HepG2 (cell line): ENCODE measurements at regions not wholly inside any gene's neighbourhood (a gene's known extent, or its start where the extent isn't known, plus 50 kb on each side); places are given as distances from the start of the nearest gene placed in this dataset.

ENCODE experiments used
- ATAC-seq: fragments of 200-7000 bp; cut with Tn5 transposase; 3 replicates; pipeline ENCODE4 v1.9.1; 2020; ENCODE audit warnings: mild to moderate bottlenecking, moderate library complexity
- BruUV-seq: library from RNA; stranded (reverse); fragments of 400-500 nt; replicated peaks from 2 replicates; lab custom pipeline; 2021; lab: Mats Ljungman, UMichigan
- CTCF ChIA-PET: fragments of 300-600 bp; formaldehyde crosslinking; extraction: SDS; loops from one replicate; lab custom pipeline; 2021; ENCODE audit warnings: low total read pairs, inconsistent platforms, low intra/inter-chr PET ratio; lab: Yijun Ruan, JAX
- POLR2A ChIA-PET: fragments of 350-600 bp; sonication (Branson Sonifier 250); formaldehyde crosslinking; loops from one replicate; lab custom pipeline; 2020; ENCODE audit warnings: antibody characterized with exemption, inconsistent platforms; lab: Yijun Ruan, JAX
- DNase-seq: peaks from one replicate; pipeline ENCODE4 v3.0.0-alpha.2; 2015; ENCODE audit warnings: low spot score
- FAIRE-seq: peaks from 3 replicates; lab custom pipeline; 2011; peaks lifted over from hg19 to GRCh38; lab: Jason Lieb, UNC
- H2AFZ ChIP-seq: one replicate; pipeline ENCODE4 v1.6.1; 2011; ENCODE audit warnings: low read length, inconsistent platforms
- H3K27ac ChIP-seq: fragments of 300-600 bp; 3 replicates; pipeline ENCODE4 v1.8.0; 2011; ENCODE audit warnings: mixed run types, mild to moderate bottlenecking, mixed read lengths, low read length, inconsistent platforms; ENCODE audit not compliant: insufficient read depth; ENCODE audit errors: extremely low read length
- H3K27me3 ChIP-seq, 2 experiments: fragments of 200-600 bp in 1 of 2; 2 replicates in 1 of 2; 3 replicates in 1 of 2; pipeline versions ENCODE4 v1.6.0 to v1.8.0; 2011; ENCODE audit warnings: low read length in 2 of 2, mild to moderate bottlenecking in 2 of 2, moderate library complexity in 2 of 2, inconsistent platforms in 1 of 2; ENCODE audit not compliant: insufficient read depth in 2 of 2, control insufficient read depth in 1 of 2
- H3K36me3 ChIP-seq, 2 experiments: fragments of 200-600 bp in 1 of 2; replicated peaks in 1 of 2; 2 replicates in 1 of 2; 3 replicates in 1 of 2; pipeline versions ENCODE4 v1.5.1 to v1.8.0; 2011; ENCODE audit warnings: low read length in 2 of 2, inconsistent platforms in 1 of 2; ENCODE audit not compliant: insufficient read depth in 2 of 2, control insufficient read depth in 1 of 2
- H3K4me1 ChIP-seq: 2 replicates; pipeline ENCODE4 v1.5.1; 2012; ENCODE audit warnings: low read length, inconsistent platforms; ENCODE audit not compliant: insufficient read depth
- H3K4me2 ChIP-seq: 2 replicates; pipeline ENCODE4 v1.6.0; 2011; ENCODE audit warnings: low read depth, low read length, inconsistent platforms
- H3K4me3 ChIP-seq, 3 experiments: fragments of 200-600 bp in 1 of 3; sonication (generic), shearing (Covaris generic) in 1 of 3; replicated peaks in 1 of 3; 2 replicates each; pipeline ENCODE4 v1.5.1; 2011 to 2016; ENCODE audit warnings: low read length in 3 of 3, inconsistent platforms in 2 of 3, low read depth in 2 of 3, mild to moderate bottlenecking in 2 of 3, control low read depth in 1 of 3, mixed read lengths in 1 of 3; ENCODE audit not compliant: insufficient read depth in 1 of 3
- H3K79me2 ChIP-seq: one replicate; pipeline ENCODE4 v1.6.1; 2011; ENCODE audit warnings: low read length, inconsistent platforms; ENCODE audit not compliant: insufficient read depth
- H3K9ac ChIP-seq: 2 replicates; pipeline ENCODE4 v1.6.0; 2011; ENCODE audit warnings: mild to moderate bottlenecking, low read depth, low read length, inconsistent platforms; ENCODE audit not compliant: insufficient read depth
- H3K9me3 ChIP-seq: 2 replicates; pipeline ENCODE4 v1.5.1; 2012; ENCODE audit warnings: mild to moderate bottlenecking, low read length
- H4K20me1 ChIP-seq: 2 replicates; pipeline ENCODE4 v1.6.0; 2011; ENCODE audit warnings: inconsistent platforms, mild to moderate bottlenecking, low read length, moderate library complexity; ENCODE audit not compliant: insufficient read depth
- ARID2 ChIP-seq: sonication (generic); formaldehyde crosslinking; IDR thresholded peaks from 2 replicates; pipeline ENCODE4 v1.8.1; 2022; ENCODE audit warnings: mild to moderate bottlenecking, missing genetic modification reagents, borderline replicate concordance
- CEBPG ChIP-seq: IDR thresholded peaks from 2 replicates; pipeline ENCODE4 v1.6.1; 2016
- HNF4A ChIP-seq: sonication (generic); formaldehyde crosslinking; IDR thresholded peaks from 2 replicates; pipeline ENCODE4 v1.4.0; 2020; ENCODE audit warnings: missing genetic modification reagents
- MIER3 ChIP-seq: IDR thresholded peaks from 2 replicates; pipeline ENCODE4 v1.6.1; 2016; ENCODE audit warnings: missing compliant biosample characterization, borderline replicate concordance
- SMC3 ChIP-seq: IDR thresholded peaks from 2 replicates; pipeline ENCODE4 v1.6.1; 2011; ENCODE audit warnings: low read length, improper control_type of control experiment
- SRF ChIP-seq: IDR thresholded peaks from 2 replicates; pipeline ENCODE4 v1.6.1; 2011; ENCODE audit warnings: mild to moderate bottlenecking, low read depth, low read length, moderate library complexity
- TAF1 ChIP-seq: sonication (generic); formaldehyde crosslinking; IDR thresholded peaks from 2 replicates; pipeline ENCODE4 v1.4.0; 2020; ENCODE audit warnings: missing genetic modification reagents
- YEATS4 ChIP-seq: sonication (generic); formaldehyde crosslinking; IDR thresholded peaks from 2 replicates; pipeline ENCODE4 v1.4.0; 2020; ENCODE audit warnings: missing genetic modification reagents, borderline replicate concordance
- ZBTB33 ChIP-seq: sonication (generic); formaldehyde crosslinking; IDR thresholded peaks from 2 replicates; pipeline ENCODE4 v1.4.0; 2020; ENCODE audit warnings: missing genetic modification reagents
- ZHX1 ChIP-seq: sonication (generic); formaldehyde crosslinking; IDR thresholded peaks from 2 replicates; pipeline ENCODE4 v1.8.1; 2022; ENCODE audit warnings: low read depth, mild to moderate bottlenecking, missing genetic modification reagents
- ZNF205 ChIP-seq: IDR thresholded peaks from 2 replicates; pipeline ENCODE4 v1.6.1; 2018; ENCODE audit warnings: missing biosample characterization, missing genetic modification reagents
- ZNF230 ChIP-seq: sonication (generic); formaldehyde crosslinking; IDR thresholded peaks from 2 replicates; pipeline ENCODE4 v1.4.0; 2020; ENCODE audit warnings: mild to moderate bottlenecking, missing genetic modification reagents
- WGBS: methylation state at CpG from one replicate; pipeline ENCODE4 v1.1.6; 2017; ENCODE audit warnings: low lambda C conversion rate; 5-methylcytosine and 5-hydroxymethylcytosine counted together
- in situ Hi-C: cut with HindIII; loops from 2 replicates; pipeline ENCODE4 v1.10.0; 2017; ENCODE audit warnings: low pct_unique_long_range_greater_than_20kb; ENCODE audit not compliant: extremely low pct_ligation_motif_present
- intact Hi-C: fragments of 100-400 bp; cut with micrococcal nuclease; formaldehyde crosslinking; loops from one replicate; pipeline ENCODE4 v1.10.0; 2022; ENCODE audit not compliant: unreplicated experiment

GRCh38 chr14:27314231-27314630, 716.4 kb upstream of the NOVA1 start:
- BruUV-seq = no TSS peak
- no peak for FAIRE-seq

GRCh38 chr14:27315477-27315876, 717.6 kb upstream of the NOVA1 start:
- in situ Hi-C loops = no loop called here
- DNase-seq (no peak), FAIRE-seq (no peak), ATAC-seq (no peak)
- Histone ChIP-seq H3K36me3 (no peaks in the 10 kb centered on the region), H3K27ac (no peak overlapping the region), H3K79me2 (no peaks in the 10 kb centered on the region), H3K4me1 (no peaks in the 10 kb centered on the region), H3K4me2 (no peak overlapping the region), H2AFZ (no peak overlapping the region), H3K4me3 (no peak overlapping the region), H4K20me1 (no peaks in the 10 kb centered on the region), H3K9ac (no peak overlapping the region), H3K9me3 (peaks cover 94% of the 10 kb centered on the region), H3K27me3 (no peaks in the 10 kb centered on the region)
- no TSS peak for BruUV-seq
- CTCF ChIA-PET = no interaction called here
- POLR2A ChIA-PET = no interaction called here
- intact Hi-C loops = no loop called here
- WGBS = 4% methylated on average over 4 of the region's 4 CpGs
- TF ChIP-seq YEATS4 (CRISPR knock-in tag) (no peak), HNF4A (CRISPR knock-in tag) (no peak), SRF (no peak), ZBTB33 (no peak), CEBPG (CRISPR knock-in tag) (no peak), ZNF230 (no peak), MIER3 (no peak), TAF1 (CRISPR knock-in tag) (no peak), ARID2 (no peak)

More at GRCh38 chr14:27314231-27314630, 716.4 kb upstream of the NOVA1 start:
- Histone ChIP-seq H3K9ac (no peak overlapping the region), H3K27me3 (no peaks in the 10 kb centered on the region), H3K36me3 (no peaks in the 10 kb centered on the region), H3K4me3 (no peak overlapping the region), H3K4me1 (no peaks in the 10 kb centered on the region), H3K27ac (no peak overlapping the region), H3K4me2 (no peak overlapping the region), H4K20me1 (no peaks in the 10 kb centered on the region), H3K9me3 (peaks cover 94% of the 10 kb centered on the region), H3K79me2 (no peaks in the 10 kb centered on the region), H2AFZ (no peak overlapping the region)
- ChIA-PET CTCF (no interaction called here), POLR2A (no interaction called here)
- TF ChIP-seq SMC3 (no peak), ZHX1 (no peak), ZNF205 (CRISPR knock-in tag) (no peak)
- ATAC-seq (no peak), DNase-seq (no peak)
- in situ Hi-C loops = no loop called here
- intact Hi-C loops = no loop called here
